Liver (tissue), 7 donors: ENCODE measurements at regions not wholly inside any gene's neighbourhood (a gene's known extent, or its start where the extent isn't known, plus 50 kb on each side); places are given as distances from the start of the nearest gene placed in this dataset.

ENCODE experiments used
- DNase-seq: peaks from one replicate; pipeline ENCODE4 v3.0.0-alpha.2; 2017; ENCODE audit warnings: low spot score
- H3K27ac ChIP-seq, 2 donors: one replicate each; pipeline ENCODE4 v1.7.0; 2013; ENCODE audit warnings: inconsistent platforms in 2 of 2, low read length in 2 of 2, control low read depth in 1 of 2, low read depth in 1 of 2, mild to moderate bottlenecking in 1 of 2
- H3K27me3 ChIP-seq, 4 donors: one replicate each; pipeline versions ENCODE4 v1.6.1 to v1.7.0; 2013; ENCODE audit warnings: low read length in 3 of 4, inconsistent platforms in 1 of 4, mild to moderate bottlenecking in 1 of 4, moderate library complexity in 1 of 4; ENCODE audit not compliant: control insufficient read depth in 4 of 4, insufficient read depth in 4 of 4
- H3K36me3 ChIP-seq, 4 donors: one replicate each; pipeline versions ENCODE4 v1.6.1 to v1.7.0; 2013; ENCODE audit warnings: low read length in 3 of 4, mild to moderate bottlenecking in 3 of 4, low read depth in 1 of 4, moderate library complexity in 1 of 4; ENCODE audit not compliant: control insufficient read depth in 4 of 4, insufficient read depth in 3 of 4
- H3K4me1 ChIP-seq, 4 donors: one replicate each; pipeline versions ENCODE4 v1.6.1 to v1.7.0; 2013; ENCODE audit warnings: low read length in 3 of 4, mild to moderate bottlenecking in 3 of 4, moderate library complexity in 1 of 4; ENCODE audit not compliant: control insufficient read depth in 4 of 4, insufficient read depth in 4 of 4
- H3K4me3 ChIP-seq, 3 donors: one replicate each; pipeline versions ENCODE4 v1.6.1 to v1.7.0; 2013; ENCODE audit warnings: low read length in 3 of 3, control low read depth in 1 of 3, low read depth in 1 of 3, mild to moderate bottlenecking in 1 of 3
- H3K9ac ChIP-seq, 2 donors: one replicate each; pipeline ENCODE4 v1.7.0; 2013; ENCODE audit warnings: low read length in 2 of 2, mild to moderate bottlenecking in 2 of 2, moderate library complexity in 2 of 2, control low read depth in 1 of 2, low read depth in 1 of 2
- H3K9me3 ChIP-seq, 4 donors: one replicate each; pipeline versions ENCODE4 v1.6.1 to v1.7.0; 2013; ENCODE audit warnings: low read length in 3 of 4; ENCODE audit not compliant: control insufficient read depth in 4 of 4
- ATF3 ChIP-seq: IDR thresholded peaks from 2 replicates; pipeline ENCODE4 v1.6.1; 2016; ENCODE audit warnings: antibody characterized with exemption
- EGR1 ChIP-seq, 2 donors: IDR thresholded peaks; 2 replicates each; pipeline ENCODE4 v1.6.1; 2016 to 2018; ENCODE audit warnings: antibody characterized with exemption in 2 of 2, low read depth in 2 of 2
- FOXA1 ChIP-seq: IDR thresholded peaks from 2 replicates; pipeline ENCODE4 v1.6.1; 2016; ENCODE audit warnings: antibody characterized with exemption
- FOXA2 ChIP-seq: IDR thresholded peaks from 2 replicates; pipeline ENCODE4 v1.6.1; 2016; ENCODE audit warnings: antibody characterized with exemption
- GABPA ChIP-seq, 2 donors: IDR thresholded peaks in 1 of 2; conservative IDR thresholded peaks in 1 of 2; 2 replicates each; pipeline ENCODE4 v1.6.1; 2016; ENCODE audit warnings: antibody characterized with exemption in 2 of 2, mild to moderate bottlenecking in 1 of 2, moderate library complexity in 1 of 2
- HNF4A ChIP-seq, 2 donors: conservative IDR thresholded peaks; 2 replicates each; pipeline ENCODE4 v1.6.1; 2016; ENCODE audit warnings: antibody characterized with exemption in 2 of 2, mild to moderate bottlenecking in 2 of 2
- HNF4G ChIP-seq: IDR thresholded peaks from 2 replicates; pipeline ENCODE4 v1.6.1; 2016; ENCODE audit warnings: antibody characterized with exemption
- JUND ChIP-seq, 2 donors: IDR thresholded peaks; 2 replicates each; pipeline ENCODE4 v1.6.1; 2016; ENCODE audit warnings: antibody characterized with exemption in 2 of 2
- MAX ChIP-seq: IDR thresholded peaks from 2 replicates; pipeline ENCODE4 v1.6.1; 2016; ENCODE audit warnings: antibody characterized with exemption
- RAD21 ChIP-seq, 2 donors: IDR thresholded peaks; 2 replicates each; pipeline ENCODE4 v1.6.1; 2016; ENCODE audit warnings: antibody characterized with exemption in 2 of 2, mild to moderate bottlenecking in 2 of 2
- RXRA ChIP-seq, 2 donors: IDR thresholded peaks; 2 replicates each; pipeline ENCODE4 v1.6.1; 2017 to 2018; ENCODE audit warnings: antibody characterized with exemption in 2 of 2, mild to moderate bottlenecking in 1 of 2
- SP1 ChIP-seq: IDR thresholded peaks from 2 replicates; pipeline ENCODE4 v1.6.1; 2018; ENCODE audit warnings: antibody characterized with exemption, mild to moderate bottlenecking
- TAF1 ChIP-seq: conservative IDR thresholded peaks from 2 replicates; pipeline ENCODE4 v1.6.1; 2016; ENCODE audit warnings: antibody characterized with exemption, mild to moderate bottlenecking
- YY1 ChIP-seq: IDR thresholded peaks from 2 replicates; pipeline ENCODE4 v1.6.1; 2016; ENCODE audit warnings: antibody characterized with exemption, mild to moderate bottlenecking
- ZBTB33 ChIP-seq: IDR thresholded peaks from 2 replicates; pipeline ENCODE4 v1.6.1; 2016; ENCODE audit warnings: antibody characterized with exemption
- WGBS: extraction: QIAGEN DNeasy Blood & Tissue Kit; methylation state at CpG from one replicate; pipeline ENCODE4 v1.1.7; 2013; 5-methylcytosine and 5-hydroxymethylcytosine counted together
- TF ChIP-seq, protein P1 (sequence below): IDR thresholded peaks from 2 replicates; pipeline ENCODE4 v1.6.1; 2016; ENCODE audit warnings: antibody characterized with exemption, mild to moderate bottlenecking
- donor health status: healthy.
- donor health status: healthy.
- donor health status: healthy.
- donor health status: healthy.

DNA sequence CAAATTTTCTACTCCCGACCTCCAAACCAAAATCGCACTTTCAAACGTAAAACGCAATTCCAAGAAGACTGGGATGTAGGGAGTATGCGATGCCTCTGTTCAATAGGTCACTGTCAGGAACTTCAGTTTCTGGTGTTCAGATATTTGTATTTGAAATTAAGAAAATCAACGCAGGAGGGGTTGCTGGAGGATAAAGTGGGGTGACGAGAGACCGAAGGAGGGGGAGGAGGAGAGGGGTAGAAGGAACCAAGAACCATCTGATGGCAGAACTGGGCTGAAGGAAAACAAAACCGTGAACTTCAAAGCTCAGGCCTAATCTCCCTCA is 293.8 kb upstream of the NFE2L3 start (continued):
- no peak for TF ChIP-seq GABPA (IDR thresholded peaks at IDR 0.05 in 1 of 2, conservative IDR thresholded peaks at IDR 0.05 in 1 of 2)

DNA sequence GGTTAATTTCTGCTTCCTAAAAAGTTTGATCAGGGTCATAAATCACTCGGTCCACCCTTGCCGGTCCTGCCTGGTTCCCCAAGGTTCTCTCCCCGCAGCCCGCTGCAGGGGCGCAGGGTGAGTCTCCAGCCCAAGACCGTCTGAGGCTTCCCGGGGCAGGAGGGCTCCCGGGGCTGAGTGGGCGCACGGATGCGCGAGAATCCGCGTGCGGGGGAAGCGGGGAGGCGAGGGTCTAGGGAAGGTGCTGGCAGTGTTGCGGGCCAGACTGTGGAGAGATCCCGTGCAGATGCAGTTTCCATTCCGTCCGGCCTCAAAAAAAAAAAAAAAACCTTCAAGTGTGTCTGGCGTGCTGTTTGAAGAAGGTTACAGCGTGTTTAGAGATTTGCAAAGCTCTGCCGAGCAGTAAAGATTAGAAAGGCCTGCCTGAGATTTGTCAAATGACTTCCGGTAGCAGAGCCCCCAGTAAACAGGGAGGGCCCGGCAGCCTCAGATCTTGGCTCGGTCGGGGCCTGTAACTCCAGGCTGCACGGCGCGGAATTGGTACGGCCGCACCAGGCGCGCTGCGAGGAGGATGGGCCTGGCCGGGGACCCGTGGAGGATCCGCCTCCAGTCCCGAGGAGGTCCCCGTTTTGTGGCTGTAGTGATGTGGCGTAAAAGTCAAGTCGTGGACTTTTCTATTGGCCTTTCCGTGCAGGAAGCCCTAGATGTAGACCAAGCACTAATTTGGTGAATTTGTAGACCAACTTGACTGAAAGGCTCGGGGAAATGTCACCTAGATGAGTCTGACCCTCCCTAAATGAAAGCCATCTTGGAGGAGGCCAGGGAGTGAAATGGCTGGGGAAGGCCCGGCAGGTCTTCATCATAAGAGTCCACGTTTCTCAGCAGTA is 293.2 kb upstream of the NFE2L3 start:
- H3K27me3 ChIP-seq: peaks cover 10 to 66% (median 39%) of the 10 kb centered on the region in 4 donors
- DNase-seq: no peak
- 13% methylated on average over 47 of the region's 47 CpGs for WGBS
- peaks cover 0 to 34% (median 7%) of the 10 kb centered on the region in 4 donors for H3K9me3 ChIP-seq
- no peaks in the 10 kb centered on the region for H3K36me3 ChIP-seq
- H3K9ac ChIP-seq: no peak overlapping the region
- H3K4me1 ChIP-seq: peaks cover 0 to 4% (median 2%) of the 10 kb centered on the region in 4 donors
- H3K4me3 ChIP-seq: no peak overlapping the region
- TF ChIP-seq EGR1 (IDR thresholded peaks at IDR 0.05; ENCODE audit: low read depth in 2 of 2) (no peak), JUND (IDR thresholded peaks at IDR 0.05) (no peak), TAF1 (no peak)
- TF ChIP-seq, protein P1, sequence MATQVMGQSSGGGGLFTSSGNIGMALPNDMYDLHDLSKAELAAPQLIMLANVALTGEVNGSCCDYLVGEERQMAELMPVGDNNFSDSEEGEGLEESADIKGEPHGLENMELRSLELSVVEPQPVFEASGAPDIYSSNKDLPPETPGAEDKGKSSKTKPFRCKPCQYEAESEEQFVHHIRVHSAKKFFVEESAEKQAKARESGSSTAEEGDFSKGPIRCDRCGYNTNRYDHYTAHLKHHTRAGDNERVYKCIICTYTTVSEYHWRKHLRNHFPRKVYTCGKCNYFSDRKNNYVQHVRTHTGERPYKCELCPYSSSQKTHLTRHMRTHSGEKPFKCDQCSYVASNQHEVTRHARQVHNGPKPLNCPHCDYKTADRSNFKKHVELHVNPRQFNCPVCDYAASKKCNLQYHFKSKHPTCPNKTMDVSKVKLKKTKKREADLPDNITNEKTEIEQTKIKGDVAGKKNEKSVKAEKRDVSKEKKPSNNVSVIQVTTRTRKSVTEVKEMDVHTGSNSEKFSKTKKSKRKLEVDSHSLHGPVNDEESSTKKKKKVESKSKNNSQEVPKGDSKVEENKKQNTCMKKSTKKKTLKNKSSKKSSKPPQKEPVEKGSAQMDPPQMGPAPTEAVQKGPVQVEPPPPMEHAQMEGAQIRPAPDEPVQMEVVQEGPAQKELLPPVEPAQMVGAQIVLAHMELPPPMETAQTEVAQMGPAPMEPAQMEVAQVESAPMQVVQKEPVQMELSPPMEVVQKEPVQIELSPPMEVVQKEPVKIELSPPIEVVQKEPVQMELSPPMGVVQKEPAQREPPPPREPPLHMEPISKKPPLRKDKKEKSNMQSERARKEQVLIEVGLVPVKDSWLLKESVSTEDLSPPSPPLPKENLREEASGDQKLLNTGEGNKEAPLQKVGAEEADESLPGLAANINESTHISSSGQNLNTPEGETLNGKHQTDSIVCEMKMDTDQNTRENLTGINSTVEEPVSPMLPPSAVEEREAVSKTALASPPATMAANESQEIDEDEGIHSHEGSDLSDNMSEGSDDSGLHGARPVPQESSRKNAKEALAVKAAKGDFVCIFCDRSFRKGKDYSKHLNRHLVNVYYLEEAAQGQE: no peak
- no peak overlapping the region for H3K27ac ChIP-seq

DNA sequence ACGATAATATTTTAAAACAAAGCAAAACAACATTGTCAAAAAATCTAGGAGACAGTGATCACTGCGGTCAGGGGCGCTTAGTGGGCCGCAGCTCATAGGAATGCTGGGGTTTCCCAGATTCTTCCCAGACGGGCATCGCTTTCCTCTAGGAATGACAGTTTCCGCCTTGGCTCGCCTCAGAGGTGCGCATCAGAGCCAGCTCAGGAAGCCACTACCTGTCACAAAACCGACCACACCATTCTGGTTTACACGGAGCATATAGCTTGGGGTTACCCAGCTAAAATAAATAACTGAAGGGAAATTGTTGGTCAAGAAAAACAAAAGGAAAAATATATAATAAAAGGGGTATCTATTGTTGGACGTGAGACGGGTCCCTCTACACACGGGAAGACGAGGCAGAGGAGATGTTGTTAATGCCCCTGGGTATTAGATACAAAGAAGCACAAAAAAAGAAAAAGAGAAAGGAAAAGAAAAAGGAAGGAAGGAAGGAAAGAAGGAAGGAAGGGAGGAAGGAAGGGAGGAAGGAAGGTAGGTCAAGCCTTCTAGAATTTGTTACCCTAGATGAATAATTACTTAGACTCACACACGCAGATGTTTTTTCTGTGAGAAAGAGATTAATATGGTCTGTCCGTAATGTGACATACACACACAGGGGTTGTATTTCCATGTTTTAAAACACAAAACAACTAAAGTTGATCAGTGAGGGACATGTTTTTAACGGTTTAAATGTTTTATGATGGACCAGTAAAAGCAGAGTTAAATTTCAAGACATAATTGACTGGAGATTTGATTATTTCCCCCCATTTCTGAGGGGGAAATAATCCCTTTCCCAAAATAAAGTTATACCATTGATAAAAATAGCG is 292.4 kb upstream of the NFE2L3 start:
- 24% methylated on average over 19 of the region's 19 CpGs for WGBS
- no peak overlapping the region for H3K9ac ChIP-seq
- peaks cover 0 to 4% (median 2%) of the 10 kb centered on the region in 4 donors for H3K4me1 ChIP-seq
- peaks cover 9 to 70% (median 36%) of the 10 kb centered on the region in 4 donors for H3K27me3 ChIP-seq
- TF ChIP-seq JUND (IDR thresholded peaks at IDR 0.05) (no peak), YY1 (no peak), ATF3 (no peak), EGR1 (IDR thresholded peaks at IDR 0.05; ENCODE audit: low read depth in 2 of 2) (no peak), FOXA2 (no peak), HNF4A (conservative IDR thresholded peaks at IDR 0.05) (no peak), RAD21 (IDR thresholded peaks at IDR 0.05) (no peak), MAX (no peak), RXRA (IDR thresholded peaks at IDR 0.05) (no peak), FOXA1 (no peak), SP1 (no peak), HNF4G (no peak), GABPA (IDR thresholded peaks at IDR 0.05 in 1 of 2, conservative IDR thresholded peaks at IDR 0.05 in 1 of 2) (no peak), ZBTB33 (no peak), TAF1 (no peak)
- no peaks in the 10 kb centered on the region for H3K36me3 ChIP-seq
- H3K4me3 ChIP-seq: no peak overlapping the region
- DNase-seq: no peak
- no peak overlapping the region for H3K27ac ChIP-seq
- peaks cover 0 to 34% (median 7%) of the 10 kb centered on the region in 4 donors for H3K9me3 ChIP-seq
